ENCODE measurements at regions not wholly inside any gene's neighbourhood (a gene's known extent, or its start where the extent isn't known, plus 50 kb on each side); places are given as distances from the start of the nearest gene placed in this dataset.
"Not testable (repeated sequence)": the region's sequence is repeated elsewhere in the genome, so short reads cannot be mapped to it uniquely, and the experiment has no call there.

- Histone ChIP-seq H3K79me2 (no peaks in the 10 kb centered on the region), H3K27me3 (no peaks in the 10 kb centered on the region), H3K36me3 (replicated peaks; ENCODE audit: insufficient read depth, low read depth) (no peaks in the 10 kb centered on the region), H3K9me2 (replicated peaks; ENCODE audit: insufficient read depth) (no peaks in the 10 kb centered on the region), H3K4me1 (ENCODE audit: insufficient read depth) (no peaks in the 10 kb centered on the region), H3K27ac (no peak overlapping the region), H4K20me1 (ENCODE audit: insufficient read depth, poor library complexity, severe bottlenecking) (no peaks in the 10 kb centered on the region), H3K9me3 (ENCODE audit: low read depth) (no peaks in the 10 kb centered on the region), H3K4me2 (no peak overlapping the region), H3K4me3 (no peak overlapping the region), H2AFZ (no peak overlapping the region)
- no peak for DNase-seq (ENCODE audit: low spot score)
- TF ChIP-seq CTCF (IDR thresholded peaks at IDR 0.05; ENCODE audit: poor library complexity) (no peak), EZH2phosphoT487 (IDR thresholded peaks at IDR 0.05; ENCODE audit: low read depth, severe bottlenecking, unreplicated experiment) (no peak), EZH2 (IDR thresholded peaks at IDR 0.05; ENCODE audit: borderline replicate concordance) (no peak)
- 87% methylated on average over 2 of the region's 2 CpGs for WGBS (ENCODE audit: low lambda C conversion rate, missing lambda C conversion rate)
These were observed 1044.6 kb downstream of the CDH11 start for GRCh38 chr16:64077242-64077641.

DNA sequence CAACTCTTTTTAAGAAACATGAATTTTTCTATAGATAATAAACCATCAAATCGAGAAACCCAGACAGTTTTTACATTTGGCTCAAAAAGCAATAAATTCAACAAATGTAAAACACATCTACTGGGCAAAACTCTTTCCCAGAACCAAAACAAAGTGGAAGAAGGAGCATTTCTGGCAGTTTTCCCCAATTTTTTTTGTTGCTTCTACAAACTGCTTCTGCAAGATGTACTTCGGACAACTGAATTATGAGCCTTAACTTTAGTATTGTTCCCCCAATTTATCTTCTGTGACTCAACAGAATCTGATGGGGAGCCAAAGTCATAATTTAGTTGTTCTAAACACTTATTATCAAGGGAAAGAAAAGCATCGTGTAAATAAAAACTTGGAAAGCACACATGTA is 1047.2 kb downstream of the CDH11 start:
- TF ChIP-seq CTCF (IDR thresholded peaks at IDR 0.05; ENCODE audit: poor library complexity) = no peak
- no peak for TF ChIP-seq EZH2phosphoT487 (IDR thresholded peaks at IDR 0.05; ENCODE audit: low read depth, severe bottlenecking, unreplicated experiment)
- no peak for TF ChIP-seq EZH2 (IDR thresholded peaks at IDR 0.05; ENCODE audit: borderline replicate concordance)
- Histone ChIP-seq H3K27me3 (no peaks in the 10 kb centered on the region), H3K9me2 (replicated peaks; ENCODE audit: insufficient read depth) (no peaks in the 10 kb centered on the region), H3K27ac (no peak overlapping the region), H3K4me1 (ENCODE audit: insufficient read depth) (no peaks in the 10 kb centered on the region), H3K36me3 (replicated peaks; ENCODE audit: insufficient read depth, low read depth) (no peaks in the 10 kb centered on the region), H3K4me3 (no peak overlapping the region), H3K4me2 (no peak overlapping the region), H3K79me2 (no peaks in the 10 kb centered on the region), H3K9me3 (ENCODE audit: low read depth) (no peaks in the 10 kb centered on the region), H4K20me1 (ENCODE audit: insufficient read depth, poor library complexity, severe bottlenecking) (no peaks in the 10 kb centered on the region), H2AFZ (no peak overlapping the region)
- no peak for DNase-seq (ENCODE audit: low spot score)
- WGBS (ENCODE audit: low lambda C conversion rate, missing lambda C conversion rate) = 72% methylated on average over 3 of the region's 3 CpGs

- H3K4me3 ChIP-seq; DNase-seq (ENCODE audit: low spot score); H4K20me1 ChIP-seq (ENCODE audit: insufficient read depth, poor library complexity, severe bottlenecking); H3K4me2 ChIP-seq; H3K79me2 ChIP-seq; H3K4me1 ChIP-seq (ENCODE audit: insufficient read depth); H3K9me3 ChIP-seq (ENCODE audit: low read depth); H3K36me3 ChIP-seq (replicated peaks; ENCODE audit: insufficient read depth, low read depth); H3K9me2 ChIP-seq (replicated peaks; ENCODE audit: insufficient read depth); H3K27me3 ChIP-seq; H2AFZ ChIP-seq; H3K27ac ChIP-seq: not testable (repeated sequence)
- over 99% methylated on average over 26 of the region's 34 CpGs for WGBS (ENCODE audit: low lambda C conversion rate, missing lambda C conversion rate)
These were observed 1049.6 kb downstream of the CDH11 start for GRCh38 chr16:64072131-64072730.

- Histone ChIP-seq H4K20me1 (ENCODE audit: insufficient read depth, poor library complexity, severe bottlenecking) (no peaks in the 10 kb centered on the region), H3K9me2 (replicated peaks; ENCODE audit: insufficient read depth) (no peaks in the 10 kb centered on the region), H3K36me3 (replicated peaks; ENCODE audit: insufficient read depth, low read depth) (no peaks in the 10 kb centered on the region), H3K4me2 (no peak overlapping the region), H3K27me3 (no peaks in the 10 kb centered on the region), H2AFZ (no peak overlapping the region), H3K79me2 (no peaks in the 10 kb centered on the region), H3K4me1 (ENCODE audit: insufficient read depth) (no peaks in the 10 kb centered on the region), H3K27ac (no peak overlapping the region), H3K4me3 (no peak overlapping the region), H3K9me3 (ENCODE audit: low read depth) (no peaks in the 10 kb centered on the region)
- TF ChIP-seq EZH2phosphoT487 (IDR thresholded peaks at IDR 0.05; ENCODE audit: low read depth, severe bottlenecking, unreplicated experiment) (no peak), EZH2 (IDR thresholded peaks at IDR 0.05; ENCODE audit: borderline replicate concordance) (no peak), CTCF (IDR thresholded peaks at IDR 0.05; ENCODE audit: poor library complexity) (no peak)
- 80% methylated on average over 1 of the region's 1 CpG for WGBS (ENCODE audit: low lambda C conversion rate, missing lambda C conversion rate)
- DNase-seq (ENCODE audit: low spot score) = no peak
These were observed 1056.3 kb downstream of the CDH11 start for GRCh38 chr16:64065523-64065922.
